ENCODE measurements at regions not wholly inside any gene's neighbourhood (a gene's known extent, or its start where the extent isn't known, plus 50 kb on each side); places are given as distances from the start of the nearest gene placed in this dataset.
"Not testable (repeated sequence)": the region's sequence is repeated elsewhere in the genome, so short reads cannot be mapped to it uniquely, and the experiment has no call there.

GRCh38 chr12:86523844-86524243 lies 267.7 kb upstream of the MGAT4C start:
- DNase-seq: no peak

- no peak for DNase-seq
Observed at GRCh38 chr12:86521870-86522269, 265.7 kb upstream of the MGAT4C start.

- no peak for DNase-seq
Observed at GRCh38 chr12:86513226-86513625, 257.0 kb upstream of the MGAT4C start.

GRCh38 chr12:86496595-86496994 lies 240.4 kb upstream of the MGAT4C start:
- no peak for DNase-seq

GRCh38 chr12:86484473-86484872 lies 228.3 kb upstream of the MGAT4C start:
- DNase-seq: no peak

- no peak for DNase-seq
Observed at GRCh38 chr12:86473231-86473630, 217.0 kb upstream of the MGAT4C start.

GRCh38 chr12:86456776-86457175 lies 200.6 kb upstream of the MGAT4C start:
- DNase-seq: no peak

- DNase-seq: no peak
Observed at GRCh38 chr12:86456241-86456640, 200.1 kb upstream of the MGAT4C start.

GRCh38 chr12:86445356-86445755 lies 189.2 kb upstream of the MGAT4C start:
- DNase-seq: no peak

- no peak for DNase-seq
Observed at GRCh38 chr12:86435053-86435452, 178.9 kb upstream of the MGAT4C start.

GRCh38 chr12:86429824-86430223 lies 173.6 kb upstream of the MGAT4C start:
- DNase-seq: no peak

- DNase-seq: no peak
Observed at GRCh38 chr12:86421333-86421732, 165.1 kb upstream of the MGAT4C start.

GRCh38 chr12:86414201-86414600 lies 158.0 kb upstream of the MGAT4C start:
- DNase-seq: no peak

- DNase-seq: no peak
Observed at GRCh38 chr12:86411710-86412109, 155.5 kb upstream of the MGAT4C start.

GRCh38 chr12:86407620-86408208 lies 151.5 kb upstream of the MGAT4C start:
- DNase-seq: no peak

- DNase-seq: no peak
Observed at GRCh38 chr12:86389949-86390348, 133.8 kb upstream of the MGAT4C start.

- DNase-seq: no peak
Observed at GRCh38 chr12:86387591-86388145, 131.5 kb upstream of the MGAT4C start.

GRCh38 chr12:86383759-86384158 lies 127.6 kb upstream of the MGAT4C start:
- DNase-seq: not testable (repeated sequence)

- no peak for DNase-seq
Observed at GRCh38 chr12:86379337-86379736, 123.1 kb upstream of the MGAT4C start.

- DNase-seq: no peak
Observed at GRCh38 chr12:86376052-86376451, 119.9 kb upstream of the MGAT4C start.

- DNase-seq: no peak
Observed at GRCh38 chr12:86373813-86374212, 117.6 kb upstream of the MGAT4C start.

GRCh38 chr12:86367137-86367536 lies 110.9 kb upstream of the MGAT4C start:
- DNase-seq: no peak

GRCh38 chr12:86349196-86349595 lies 93.0 kb upstream of the MGAT4C start:
- no peak for DNase-seq

- DNase-seq: no peak
Observed at GRCh38 chr12:86333955-86334522, 77.8 kb upstream of the MGAT4C start.

GRCh38 chr12:86331457-86331856 lies 75.3 kb upstream of the MGAT4C start:
- no peak for DNase-seq
